ENCODE measurements at regions not wholly inside any gene's neighbourhood (a gene's known extent, or its start where the extent isn't known, plus 50 kb on each side); places are given as distances from the start of the nearest gene placed in this dataset.

DNA sequence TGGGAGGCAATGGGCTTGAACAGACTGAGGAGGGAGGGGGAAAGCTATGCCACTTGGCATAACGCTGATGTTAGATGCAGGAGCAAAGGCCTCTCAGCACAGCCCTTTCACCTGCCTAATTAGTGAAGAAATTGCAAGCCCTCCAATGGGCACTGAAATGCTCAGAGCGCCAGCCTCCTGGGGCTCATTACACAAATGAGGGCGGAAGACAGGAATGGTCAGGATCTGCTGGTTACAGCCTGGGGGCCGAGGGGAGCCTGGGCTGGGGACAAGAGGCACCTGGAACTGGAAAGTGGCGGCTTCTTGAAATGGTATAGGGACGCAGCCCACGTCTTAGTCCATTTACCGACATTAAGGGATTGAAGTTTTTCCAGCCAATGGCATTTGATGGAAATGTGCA, 50.2 kb upstream of the PLET1 start:
- TF ChIP-seq, protein P1, sequence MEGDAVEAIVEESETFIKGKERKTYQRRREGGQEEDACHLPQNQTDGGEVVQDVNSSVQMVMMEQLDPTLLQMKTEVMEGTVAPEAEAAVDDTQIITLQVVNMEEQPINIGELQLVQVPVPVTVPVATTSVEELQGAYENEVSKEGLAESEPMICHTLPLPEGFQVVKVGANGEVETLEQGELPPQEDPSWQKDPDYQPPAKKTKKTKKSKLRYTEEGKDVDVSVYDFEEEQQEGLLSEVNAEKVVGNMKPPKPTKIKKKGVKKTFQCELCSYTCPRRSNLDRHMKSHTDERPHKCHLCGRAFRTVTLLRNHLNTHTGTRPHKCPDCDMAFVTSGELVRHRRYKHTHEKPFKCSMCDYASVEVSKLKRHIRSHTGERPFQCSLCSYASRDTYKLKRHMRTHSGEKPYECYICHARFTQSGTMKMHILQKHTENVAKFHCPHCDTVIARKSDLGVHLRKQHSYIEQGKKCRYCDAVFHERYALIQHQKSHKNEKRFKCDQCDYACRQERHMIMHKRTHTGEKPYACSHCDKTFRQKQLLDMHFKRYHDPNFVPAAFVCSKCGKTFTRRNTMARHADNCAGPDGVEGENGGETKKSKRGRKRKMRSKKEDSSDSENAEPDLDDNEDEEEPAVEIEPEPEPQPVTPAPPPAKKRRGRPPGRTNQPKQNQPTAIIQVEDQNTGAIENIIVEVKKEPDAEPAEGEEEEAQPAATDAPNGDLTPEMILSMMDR (IDR thresholded peaks at IDR 0.05): no peak
- TF ChIP-seq SIN3A (IDR thresholded peaks at IDR 0.05; ENCODE audit: borderline replicate concordance, insufficient read depth, low read depth, low read length) (no peak), POLR2AphosphoS5 (IDR thresholded peaks at IDR 0.05; ENCODE audit: low read depth, low read length) (no peak)
- DNase-seq (ENCODE audit: low read depth, low spot score) (no peak), ATAC-seq (no peak)
- CTCF ChIA-PET: no interaction called here
- Histone ChIP-seq H3K27ac (ENCODE audit: low read length) (no peak overlapping the region), H3K27me3 (ENCODE audit: control insufficient read depth, insufficient read depth, low read length) (peaks cover 18% of the 10 kb centered on the region), H3K4me1 (ENCODE audit: control insufficient read depth, insufficient read depth, low read length) (no peaks in the 10 kb centered on the region), H3K36me3 (ENCODE audit: control insufficient read depth, insufficient read depth, low read length) (no peaks in the 10 kb centered on the region), H3K4me3 (ENCODE audit: low read depth in 2 of 2, low read length in 2 of 2) (no peak overlapping the region), H3K9me3 (ENCODE audit: control insufficient read depth, insufficient read depth, low read depth, low read length) (no peaks in the 10 kb centered on the region)
- intact Hi-C loops (cut with micrococcal nuclease; ENCODE audit: unreplicated experiment): no loop called here
- no TSS peak for BruUV-seq (replicated peaks)
- POLR2A ChIA-PET: no interaction called here
- in situ Hi-C loops (cut with HindIII; ENCODE audit: low pct_unique_long_range_greater_than_20kb, low sequenced_read_pairs): no loop called here

DNA sequence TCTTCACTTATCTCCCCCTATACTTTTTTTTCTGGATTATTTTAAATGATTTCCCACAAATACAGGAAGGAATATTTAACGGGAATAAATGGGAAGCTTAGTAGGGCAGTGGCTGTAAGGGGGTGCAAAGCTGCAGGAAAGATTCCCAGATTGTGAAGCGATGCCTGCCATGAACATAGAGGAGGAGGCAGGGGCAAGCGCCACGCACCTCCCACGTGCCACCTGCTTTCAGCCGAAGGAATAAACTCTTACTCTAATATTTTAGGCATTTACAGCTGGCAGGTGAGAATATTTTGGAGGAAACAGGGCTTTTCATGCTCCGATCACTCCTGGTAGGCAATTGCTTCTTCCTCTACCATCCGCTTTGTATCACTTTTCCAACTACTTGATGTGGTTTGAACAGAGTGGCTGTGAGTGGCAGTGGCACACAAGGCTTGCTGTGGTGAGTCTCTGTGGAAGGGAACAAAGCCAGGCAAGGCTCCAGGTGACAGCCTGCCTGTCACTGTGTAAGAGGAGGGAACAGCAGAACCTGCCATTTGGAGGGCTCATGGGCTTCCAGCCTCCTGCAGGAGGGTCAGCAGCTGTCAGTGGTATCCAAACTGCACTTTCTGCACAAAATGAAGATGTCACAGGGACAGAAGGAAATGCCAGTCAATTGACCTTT, 54.5 kb upstream of the PLET1 start:
- POLR2A ChIA-PET: no interaction called here
- DNase-seq (ENCODE audit: low read depth, low spot score): no peak
- no peak overlapping the region for H3K27ac ChIP-seq (ENCODE audit: low read length)
- CTCF ChIA-PET: no interaction called here
- no peak; the same call in 1 of the 2 replicates for ATAC-seq
- in situ Hi-C loops (cut with HindIII; ENCODE audit: low pct_unique_long_range_greater_than_20kb, low sequenced_read_pairs) (no loop called here), intact Hi-C loops (cut with micrococcal nuclease; ENCODE audit: unreplicated experiment) (no loop called here)
- TF ChIP-seq, protein P1 (IDR thresholded peaks at IDR 0.05): no peak
- TF ChIP-seq SIN3A (IDR thresholded peaks at IDR 0.05; ENCODE audit: borderline replicate concordance, insufficient read depth, low read depth, low read length) (no peak), POLR2AphosphoS5 (IDR thresholded peaks at IDR 0.05; ENCODE audit: low read depth, low read length) (no peak), TCF7L2 (IDR thresholded peaks at IDR 0.05; ENCODE audit: low read depth, low read length) (no peak)
- TF ChIP-seq, protein P2, sequence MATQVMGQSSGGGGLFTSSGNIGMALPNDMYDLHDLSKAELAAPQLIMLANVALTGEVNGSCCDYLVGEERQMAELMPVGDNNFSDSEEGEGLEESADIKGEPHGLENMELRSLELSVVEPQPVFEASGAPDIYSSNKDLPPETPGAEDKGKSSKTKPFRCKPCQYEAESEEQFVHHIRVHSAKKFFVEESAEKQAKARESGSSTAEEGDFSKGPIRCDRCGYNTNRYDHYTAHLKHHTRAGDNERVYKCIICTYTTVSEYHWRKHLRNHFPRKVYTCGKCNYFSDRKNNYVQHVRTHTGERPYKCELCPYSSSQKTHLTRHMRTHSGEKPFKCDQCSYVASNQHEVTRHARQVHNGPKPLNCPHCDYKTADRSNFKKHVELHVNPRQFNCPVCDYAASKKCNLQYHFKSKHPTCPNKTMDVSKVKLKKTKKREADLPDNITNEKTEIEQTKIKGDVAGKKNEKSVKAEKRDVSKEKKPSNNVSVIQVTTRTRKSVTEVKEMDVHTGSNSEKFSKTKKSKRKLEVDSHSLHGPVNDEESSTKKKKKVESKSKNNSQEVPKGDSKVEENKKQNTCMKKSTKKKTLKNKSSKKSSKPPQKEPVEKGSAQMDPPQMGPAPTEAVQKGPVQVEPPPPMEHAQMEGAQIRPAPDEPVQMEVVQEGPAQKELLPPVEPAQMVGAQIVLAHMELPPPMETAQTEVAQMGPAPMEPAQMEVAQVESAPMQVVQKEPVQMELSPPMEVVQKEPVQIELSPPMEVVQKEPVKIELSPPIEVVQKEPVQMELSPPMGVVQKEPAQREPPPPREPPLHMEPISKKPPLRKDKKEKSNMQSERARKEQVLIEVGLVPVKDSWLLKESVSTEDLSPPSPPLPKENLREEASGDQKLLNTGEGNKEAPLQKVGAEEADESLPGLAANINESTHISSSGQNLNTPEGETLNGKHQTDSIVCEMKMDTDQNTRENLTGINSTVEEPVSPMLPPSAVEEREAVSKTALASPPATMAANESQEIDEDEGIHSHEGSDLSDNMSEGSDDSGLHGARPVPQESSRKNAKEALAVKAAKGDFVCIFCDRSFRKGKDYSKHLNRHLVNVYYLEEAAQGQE (IDR thresholded peaks at IDR 0.05; ENCODE audit: insufficient read depth in 1 of 2, low read depth in 2 of 2, low read length in 1 of 2): no peak
- no peaks in the 10 kb centered on the region for H3K9me3 ChIP-seq (ENCODE audit: control insufficient read depth, insufficient read depth, low read depth, low read length)
- no TSS peak for BruUV-seq (replicated peaks)
- H3K36me3 ChIP-seq (ENCODE audit: control insufficient read depth, insufficient read depth, low read length): no peaks in the 10 kb centered on the region
- no peaks in the 10 kb centered on the region for H3K4me1 ChIP-seq (ENCODE audit: control insufficient read depth, insufficient read depth, low read length)
- peaks cover 13% of the 10 kb centered on the region for H3K27me3 ChIP-seq (ENCODE audit: control insufficient read depth, insufficient read depth, low read length)
- H3K4me3 ChIP-seq (ENCODE audit: low read depth in 2 of 2, low read length in 2 of 2): no peak overlapping the region
